ENCODE measurements at regions not wholly inside any gene's neighbourhood (a gene's known extent, or its start where the extent isn't known, plus 50 kb on each side); places are given as distances from the start of the nearest gene placed in this dataset.

- TF ChIP-seq NFIC (IDR thresholded peaks at IDR 0.05), result no peak
- TF ChIP-seq, protein P1, sequence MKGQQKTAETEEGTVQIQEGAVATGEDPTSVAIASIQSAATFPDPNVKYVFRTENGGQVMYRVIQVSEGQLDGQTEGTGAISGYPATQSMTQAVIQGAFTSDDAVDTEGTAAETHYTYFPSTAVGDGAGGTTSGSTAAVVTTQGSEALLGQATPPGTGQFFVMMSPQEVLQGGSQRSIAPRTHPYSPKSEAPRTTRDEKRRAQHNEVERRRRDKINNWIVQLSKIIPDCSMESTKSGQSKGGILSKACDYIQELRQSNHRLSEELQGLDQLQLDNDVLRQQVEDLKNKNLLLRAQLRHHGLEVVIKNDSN (IDR thresholded peaks at IDR 0.05), result no peak
- no peak for TF ChIP-seq EP300 (IDR thresholded peaks at IDR 0.05; ENCODE audit: borderline replicate concordance)
- TF ChIP-seq CEBPB (IDR thresholded peaks at IDR 0.05), result no peak
- TF ChIP-seq CREB1 (IDR thresholded peaks at IDR 0.05; ENCODE audit: low read depth), result no peak
- TF ChIP-seq TEAD4 (IDR thresholded peaks at IDR 0.05), result no peak
- TF ChIP-seq RAD21 (IDR thresholded peaks at IDR 0.05; ENCODE audit: low read depth), result no peak
- no peak for TF ChIP-seq TAF1 (IDR thresholded peaks at IDR 0.05; ENCODE audit: low read depth)
- TF ChIP-seq TCF12 (IDR thresholded peaks at IDR 0.05; ENCODE audit: low read depth), result no peak
- no peak for TF ChIP-seq YY1 (IDR thresholded peaks at IDR 0.05; ENCODE audit: low read depth)
- TF ChIP-seq FOXM1 (IDR thresholded peaks at IDR 0.05; ENCODE audit: borderline replicate concordance, low read depth), result no peak
- no peak for TF ChIP-seq ZBTB7A (IDR thresholded peaks at IDR 0.05; ENCODE audit: low read depth)
- no peak for TF ChIP-seq EGR1 (IDR thresholded peaks at IDR 0.05)
- TF ChIP-seq, protein P2, sequence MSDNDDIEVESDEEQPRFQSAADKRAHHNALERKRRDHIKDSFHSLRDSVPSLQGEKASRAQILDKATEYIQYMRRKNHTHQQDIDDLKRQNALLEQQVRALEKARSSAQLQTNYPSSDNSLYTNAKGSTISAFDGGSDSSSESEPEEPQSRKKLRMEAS (IDR thresholded peaks at IDR 0.05), result no peak
- TF ChIP-seq, protein P3, sequence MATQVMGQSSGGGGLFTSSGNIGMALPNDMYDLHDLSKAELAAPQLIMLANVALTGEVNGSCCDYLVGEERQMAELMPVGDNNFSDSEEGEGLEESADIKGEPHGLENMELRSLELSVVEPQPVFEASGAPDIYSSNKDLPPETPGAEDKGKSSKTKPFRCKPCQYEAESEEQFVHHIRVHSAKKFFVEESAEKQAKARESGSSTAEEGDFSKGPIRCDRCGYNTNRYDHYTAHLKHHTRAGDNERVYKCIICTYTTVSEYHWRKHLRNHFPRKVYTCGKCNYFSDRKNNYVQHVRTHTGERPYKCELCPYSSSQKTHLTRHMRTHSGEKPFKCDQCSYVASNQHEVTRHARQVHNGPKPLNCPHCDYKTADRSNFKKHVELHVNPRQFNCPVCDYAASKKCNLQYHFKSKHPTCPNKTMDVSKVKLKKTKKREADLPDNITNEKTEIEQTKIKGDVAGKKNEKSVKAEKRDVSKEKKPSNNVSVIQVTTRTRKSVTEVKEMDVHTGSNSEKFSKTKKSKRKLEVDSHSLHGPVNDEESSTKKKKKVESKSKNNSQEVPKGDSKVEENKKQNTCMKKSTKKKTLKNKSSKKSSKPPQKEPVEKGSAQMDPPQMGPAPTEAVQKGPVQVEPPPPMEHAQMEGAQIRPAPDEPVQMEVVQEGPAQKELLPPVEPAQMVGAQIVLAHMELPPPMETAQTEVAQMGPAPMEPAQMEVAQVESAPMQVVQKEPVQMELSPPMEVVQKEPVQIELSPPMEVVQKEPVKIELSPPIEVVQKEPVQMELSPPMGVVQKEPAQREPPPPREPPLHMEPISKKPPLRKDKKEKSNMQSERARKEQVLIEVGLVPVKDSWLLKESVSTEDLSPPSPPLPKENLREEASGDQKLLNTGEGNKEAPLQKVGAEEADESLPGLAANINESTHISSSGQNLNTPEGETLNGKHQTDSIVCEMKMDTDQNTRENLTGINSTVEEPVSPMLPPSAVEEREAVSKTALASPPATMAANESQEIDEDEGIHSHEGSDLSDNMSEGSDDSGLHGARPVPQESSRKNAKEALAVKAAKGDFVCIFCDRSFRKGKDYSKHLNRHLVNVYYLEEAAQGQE (IDR thresholded peaks at IDR 0.05; ENCODE audit: low read depth), result no peak
Observed at GRCh38 chr5:66234241-66234640, 90.1 kb downstream of the SREK1 start.

- TF ChIP-seq NFIC (IDR thresholded peaks at IDR 0.05) (no peak), FOXM1 (IDR thresholded peaks at IDR 0.05; ENCODE audit: borderline replicate concordance, low read depth) (no peak), TCF12 (IDR thresholded peaks at IDR 0.05; ENCODE audit: low read depth) (no peak), RAD21 (IDR thresholded peaks at IDR 0.05; ENCODE audit: low read depth) (no peak), EGR1 (IDR thresholded peaks at IDR 0.05) (no peak), TAF1 (IDR thresholded peaks at IDR 0.05; ENCODE audit: low read depth) (no peak), EP300 (IDR thresholded peaks at IDR 0.05; ENCODE audit: borderline replicate concordance) (no peak), YY1 (IDR thresholded peaks at IDR 0.05; ENCODE audit: low read depth) (no peak), TEAD4 (IDR thresholded peaks at IDR 0.05) (no peak), CEBPB (IDR thresholded peaks at IDR 0.05) (no peak), CREB1 (IDR thresholded peaks at IDR 0.05; ENCODE audit: low read depth) (no peak), ZBTB7A (IDR thresholded peaks at IDR 0.05; ENCODE audit: low read depth) (no peak)
- TF ChIP-seq, protein P1 (IDR thresholded peaks at IDR 0.05), result no peak
- TF ChIP-seq, protein P3 (IDR thresholded peaks at IDR 0.05; ENCODE audit: low read depth), result no peak
- TF ChIP-seq, protein P2 (IDR thresholded peaks at IDR 0.05), result no peak
Observed at GRCh38 chr5:66238435-66238834, 94.3 kb downstream of the SREK1 start.

- TF ChIP-seq CREB1 (IDR thresholded peaks at IDR 0.05; ENCODE audit: low read depth) (no peak), RAD21 (IDR thresholded peaks at IDR 0.05; ENCODE audit: low read depth) (peak; percentile 59)
Observed at GRCh38 chr5:66239034-66239433, 94.9 kb downstream of the SREK1 start.

GRCh38 chr5:66241136-66241825 is 97.2 kb downstream of the SREK1 start:
- TF ChIP-seq TEAD4 (IDR thresholded peaks at IDR 0.05) (no peak), NFIC (IDR thresholded peaks at IDR 0.05) (no peak), EP300 (IDR thresholded peaks at IDR 0.05; ENCODE audit: borderline replicate concordance) (no peak), ZBTB7A (IDR thresholded peaks at IDR 0.05; ENCODE audit: low read depth) (no peak), RAD21 (IDR thresholded peaks at IDR 0.05; ENCODE audit: low read depth) (no peak), TAF1 (IDR thresholded peaks at IDR 0.05; ENCODE audit: low read depth) (no peak), CEBPB (IDR thresholded peaks at IDR 0.05) (no peak), FOXM1 (IDR thresholded peaks at IDR 0.05; ENCODE audit: borderline replicate concordance, low read depth) (no peak), EGR1 (IDR thresholded peaks at IDR 0.05) (no peak), YY1 (IDR thresholded peaks at IDR 0.05; ENCODE audit: low read depth) (no peak), CREB1 (IDR thresholded peaks at IDR 0.05; ENCODE audit: low read depth) (no peak), TCF12 (IDR thresholded peaks at IDR 0.05; ENCODE audit: low read depth) (no peak)
- TF ChIP-seq, protein P1 (IDR thresholded peaks at IDR 0.05), result no peak
- TF ChIP-seq, protein P2 (IDR thresholded peaks at IDR 0.05), result no peak
- TF ChIP-seq, protein P3 (IDR thresholded peaks at IDR 0.05; ENCODE audit: low read depth), result no peak

Measured in Ishikawa (cell line).